SU-DHL-6 (cell line): ENCODE measurements at regions not wholly inside any gene's neighbourhood (a gene's known extent, or its start where the extent isn't known, plus 50 kb on each side); places are given as distances from the start of the nearest gene placed in this dataset.

Experiments
- CTCF ChIP-seq: fragments of 200-600 bp; sonication (generic); IDR thresholded peaks from one replicate; pipeline ENCODE4 v1.5.1; 2017; ENCODE audit warnings: antibody characterized with exemption, mild to moderate bottlenecking, low read length, moderate library complexity; ENCODE audit not compliant: insufficient read depth, poor library complexity, severe bottlenecking
- EZH2phosphoT487 ChIP-seq: fragments of 200-600 bp; sonication (generic), shearing (Covaris generic); conservative IDR thresholded peaks from 2 replicates; pipeline ENCODE4 v1.6.1; 2018; ENCODE audit warnings: mild to moderate bottlenecking, antibody characterized with exemption, low read length, moderate library complexity, mixed read lengths

- no peak for TF ChIP-seq CTCF
- TF ChIP-seq EZH2phosphoT487 = no peak
These were observed 102.1 kb upstream of the STMND1 start for GRCh38 chr6:16999491-17000436.
